Progenitor cell of endocrine pancreas (in vitro differentiated cells): ENCODE measurements at regions not wholly inside any gene's neighbourhood (a gene's known extent, or its start where the extent isn't known, plus 50 kb on each side); places are given as distances from the start of the nearest gene placed in this dataset.
"Not testable (repeated sequence)": the region's sequence is repeated elsewhere in the genome, so short reads cannot be mapped to it uniquely, and the experiment has no call there.

Source experiments
- DNase-seq: peaks from one replicate; pipeline ENCODE4 v3.0.0; 2021; ENCODE audit warnings: low spot score; ENCODE audit not compliant: unreplicated experiment
- H3K27ac Mint-ChIP-seq: 2 replicates; pipeline ENCODE4 v1.8.0; 2021; ENCODE audit warnings: mild to moderate bottlenecking, moderate library complexity, mixed read lengths
- H3K27me3 Mint-ChIP-seq: 2 replicates; pipeline ENCODE4 v1.8.0; 2021; ENCODE audit warnings: mixed read lengths
- H3K36me3 Mint-ChIP-seq: 2 replicates; pipeline ENCODE4 v1.8.0; 2022; ENCODE audit warnings: mixed read lengths; ENCODE audit not compliant: insufficient read depth
- H3K4me1 Mint-ChIP-seq: 2 replicates; pipeline ENCODE4 v1.8.0; 2021; ENCODE audit warnings: low read depth, mixed read lengths
- H3K4me3 Mint-ChIP-seq: 2 replicates; pipeline ENCODE4 v1.8.0; 2021; ENCODE audit warnings: low read depth, mild to moderate bottlenecking, moderate library complexity, mixed read lengths
- H3K9me3 Mint-ChIP-seq: 2 replicates; pipeline ENCODE4 v1.8.0; 2021; ENCODE audit warnings: low read depth, mixed read lengths
- CTCF ChIP-seq: fragments of 200-600 bp; sonication (generic); IDR thresholded peaks from one replicate; pipeline ENCODE4 v1.5.0; 2021; ENCODE audit warnings: antibody characterized with exemption, mild to moderate bottlenecking; ENCODE audit not compliant: unreplicated experiment

GRCh38 chr2:85949280-85949679 is 60.5 kb upstream of the ST3GAL5 start:
- no peaks in the 10 kb centered on the region for H3K27me3 Mint-ChIP-seq
- peaks cover 10% of the 10 kb centered on the region for H3K9me3 Mint-ChIP-seq
- peaks cover 18% of the 10 kb centered on the region for H3K4me1 Mint-ChIP-seq
- H3K27ac Mint-ChIP-seq = no peak overlapping the region
- no peaks in the 10 kb centered on the region for H3K36me3 Mint-ChIP-seq
- no peak overlapping the region for H3K4me3 Mint-ChIP-seq
- no peak for DNase-seq
- TF ChIP-seq CTCF = no peak

- H3K27me3 Mint-ChIP-seq = no peaks in the 10 kb centered on the region
- DNase-seq = no peak
- TF ChIP-seq CTCF = no peak
- no peak overlapping the region for H3K27ac Mint-ChIP-seq
- peaks cover 3% of the 10 kb centered on the region for H3K36me3 Mint-ChIP-seq
- H3K9me3 Mint-ChIP-seq = peaks cover 17% of the 10 kb centered on the region
- H3K4me1 Mint-ChIP-seq = peaks cover 10% of the 10 kb centered on the region
- H3K4me3 Mint-ChIP-seq = no peak overlapping the region
These were observed 58.8 kb upstream of the ST3GAL5 start for GRCh38 chr2:85947593-85947992.

- peaks cover 3% of the 10 kb centered on the region for H3K36me3 Mint-ChIP-seq
These were observed 56.8 kb upstream of the ST3GAL5 start for GRCh38 chr2:85945586-85945985.

GRCh38 chr2:85945172-85945571 is 56.4 kb upstream of the ST3GAL5 start:
- no peak overlapping the region for H3K27ac Mint-ChIP-seq
- peaks cover 3% of the 10 kb centered on the region for H3K36me3 Mint-ChIP-seq
- no peak for DNase-seq
- no peaks in the 10 kb centered on the region for H3K4me1 Mint-ChIP-seq
- no peaks in the 10 kb centered on the region for H3K27me3 Mint-ChIP-seq
- peaks cover 29% of the 10 kb centered on the region for H3K9me3 Mint-ChIP-seq
- H3K4me3 Mint-ChIP-seq = no peak overlapping the region
- TF ChIP-seq CTCF = no peak

More at GRCh38 chr2:85945586-85945985, 56.8 kb upstream of the ST3GAL5 start:
- peaks cover 29% of the 10 kb centered on the region for H3K9me3 Mint-ChIP-seq
- H3K4me3 Mint-ChIP-seq = no peak overlapping the region
- no peak for TF ChIP-seq CTCF
- H3K4me1 Mint-ChIP-seq = no peaks in the 10 kb centered on the region
- H3K27me3 Mint-ChIP-seq = no peaks in the 10 kb centered on the region
- H3K27ac Mint-ChIP-seq = no peak overlapping the region
- no peak for DNase-seq

DNA sequence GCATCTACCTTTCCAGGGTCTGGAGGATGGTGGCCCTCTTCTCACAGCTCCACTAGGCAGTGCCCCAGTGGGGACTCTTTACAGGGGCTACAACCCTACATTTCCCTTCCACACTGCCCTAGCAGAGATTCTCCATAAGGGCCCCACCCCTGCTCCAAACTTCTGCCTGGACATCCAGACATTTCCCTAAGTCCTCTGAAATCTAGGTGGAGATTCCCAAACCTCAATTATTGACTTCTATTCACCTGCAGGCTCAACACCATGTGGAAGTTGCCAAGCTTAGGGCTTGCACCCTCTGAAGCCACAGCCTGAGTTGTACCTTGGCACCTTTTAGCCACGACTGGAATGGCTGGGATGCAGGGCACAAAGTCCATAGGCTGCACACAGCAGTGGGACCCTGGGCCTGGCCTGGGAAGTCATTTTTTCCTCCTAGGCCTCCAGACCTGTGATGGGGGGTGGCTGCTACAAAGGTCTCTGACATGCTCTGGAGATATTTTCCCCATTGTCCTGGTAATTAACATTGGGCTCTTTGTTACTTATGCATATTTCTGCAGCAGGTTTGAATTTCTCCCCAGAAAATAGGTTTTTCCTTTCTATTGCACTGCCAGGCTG is 53.7 kb upstream of the ST3GAL5 start:
- peaks cover 3% of the 10 kb centered on the region for H3K36me3 Mint-ChIP-seq
- no peak for DNase-seq
- H3K9me3 Mint-ChIP-seq = peaks cover 26% of the 10 kb centered on the region
- no peak for TF ChIP-seq CTCF
- no peaks in the 10 kb centered on the region for H3K27me3 Mint-ChIP-seq
- no peak overlapping the region for H3K27ac Mint-ChIP-seq
- no peak overlapping the region for H3K4me3 Mint-ChIP-seq
- H3K4me1 Mint-ChIP-seq = no peaks in the 10 kb centered on the region

DNA sequence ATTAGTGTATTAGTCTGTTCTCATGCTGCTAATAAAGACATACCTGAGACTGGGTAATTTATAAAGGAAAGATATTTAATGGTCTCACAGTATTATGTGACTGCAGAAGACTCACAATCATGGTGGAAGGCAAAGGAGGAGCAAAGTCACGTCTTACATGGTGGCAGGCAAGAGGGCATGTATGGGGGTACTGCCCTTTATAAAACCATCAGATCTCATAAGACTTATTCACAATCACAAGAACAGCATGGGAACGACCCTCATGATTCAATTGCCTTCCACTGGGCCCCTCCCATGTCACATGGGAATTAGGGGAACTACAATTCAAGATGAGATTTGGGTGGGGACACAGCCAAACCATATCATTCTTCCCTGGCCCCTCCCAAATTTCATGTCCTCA is 52.7 kb upstream of the ST3GAL5 start:
- peaks cover 22% of the 10 kb centered on the region for H3K9me3 Mint-ChIP-seq
- H3K4me1 Mint-ChIP-seq, H3K36me3 Mint-ChIP-seq, H3K4me3 Mint-ChIP-seq, H3K27me3 Mint-ChIP-seq, H3K27ac Mint-ChIP-seq, DNase-seq: not testable (repeated sequence)
